ENCODE measurements at regions not wholly inside any gene's neighbourhood (a gene's known extent, or its start where the extent isn't known, plus 50 kb on each side); places are given as distances from the start of the nearest gene placed in this dataset.

- DNase-seq (ENCODE audit: extremely low read depth, low read depth) = no peak
- TF ChIP-seq CTCF (IDR thresholded peaks at IDR 0.05; ENCODE audit: low read depth, low read length) = no peak
Observed at GRCh38 chr2:34368304-34368703, 769.2 kb upstream of the FAM98A start.

GRCh38 chr2:34365932-34366331, 766.8 kb upstream of the FAM98A start:
- no peak for TF ChIP-seq CTCF (IDR thresholded peaks at IDR 0.05; ENCODE audit: low read depth, low read length)
- DNase-seq (ENCODE audit: extremely low read depth, low read depth) = no peak

GRCh38 chr2:34365512-34365911, 766.4 kb upstream of the FAM98A start:
- no peak for TF ChIP-seq CTCF (IDR thresholded peaks at IDR 0.05; ENCODE audit: low read depth, low read length)
- no peak for DNase-seq (ENCODE audit: extremely low read depth, low read depth)

GRCh38 chr2:34353509-34354113, 754.5 kb upstream of the FAM98A start:
- no peak for TF ChIP-seq CTCF (IDR thresholded peaks at IDR 0.05; ENCODE audit: low read depth, low read length)

GRCh38 chr2:34349527-34349926, 750.4 kb upstream of the FAM98A start:
- no peak for TF ChIP-seq CTCF (IDR thresholded peaks at IDR 0.05; ENCODE audit: low read depth, low read length)
- DNase-seq (ENCODE audit: extremely low read depth, low read depth) = no peak

More at GRCh38 chr2:34353509-34354113, 754.5 kb upstream of the FAM98A start:
- DNase-seq (ENCODE audit: extremely low read depth, low read depth) = no peak

GRCh38 chr2:34345030-34345429, 745.9 kb upstream of the FAM98A start:
- TF ChIP-seq CTCF (IDR thresholded peaks at IDR 0.05; ENCODE audit: low read depth, low read length) = no peak
- DNase-seq (ENCODE audit: extremely low read depth, low read depth) = no peak

- no peak for DNase-seq (ENCODE audit: extremely low read depth, low read depth)
- TF ChIP-seq CTCF (IDR thresholded peaks at IDR 0.05; ENCODE audit: low read depth, low read length) = no peak
Observed at GRCh38 chr2:34340307-34340706, 741.2 kb upstream of the FAM98A start.
